ENCODE measurements at regions not wholly inside any gene's neighbourhood (a gene's known extent, or its start where the extent isn't known, plus 50 kb on each side); places are given as distances from the start of the nearest gene placed in this dataset.

- ChIA-PET POLR2A (no interaction called here), CTCF (no interaction called here)
- Histone ChIP-seq H3K36me3 (ENCODE audit: insufficient read depth, low read length) (no peaks in the 10 kb centered on the region), H3K4me1 (ENCODE audit: insufficient read depth, low read length) (no peaks in the 10 kb centered on the region), H3K4me3 (ENCODE audit: low read length) (no peak overlapping the region), H3K27me3 (ENCODE audit: insufficient read depth, low read length, poor library complexity, severe bottlenecking) (no peaks in the 10 kb centered on the region), H3K9me3 (ENCODE audit: low read length) (no peaks in the 10 kb centered on the region), H3K27ac (ENCODE audit: low read depth, low read length) (no peak overlapping the region)
- no peak overlapping the region for H3K4me3 Mint-ChIP-seq
- peaks cover 0 to 2% (median 2%) of the 10 kb centered on the region in 5 donors for H3K9me3 Mint-ChIP-seq
- no peak for DNase-seq
- no peak overlapping the region for H3K27ac Mint-ChIP-seq
- H3K36me3 Mint-ChIP-seq, result peaks cover 0 to 6% (median 0%) of the 10 kb centered on the region in 3 donors
- H3K27me3 Mint-ChIP-seq, result peaks cover 0 to 6% of the 10 kb centered on the region in 2 donors
- H3K4me1 Mint-ChIP-seq, result peaks cover 0 to 18% (median 9%) of the 10 kb centered on the region in 3 donors
Measured at GRCh38 chr13:40105231-40105630, 449.8 kb downstream of the COG6 start.

- Histone ChIP-seq H3K4me3 (ENCODE audit: low read length) (no peak overlapping the region), H3K27me3 (ENCODE audit: insufficient read depth, low read length, poor library complexity, severe bottlenecking) (no peaks in the 10 kb centered on the region), H3K4me1 (ENCODE audit: insufficient read depth, low read length) (no peaks in the 10 kb centered on the region), H3K9me3 (ENCODE audit: low read length) (no peaks in the 10 kb centered on the region), H3K36me3 (ENCODE audit: insufficient read depth, low read length) (no peaks in the 10 kb centered on the region), H3K27ac (ENCODE audit: low read depth, low read length) (no peak overlapping the region)
- no peak overlapping the region for H3K4me3 Mint-ChIP-seq
- ChIA-PET CTCF (interaction anchor here (1.1 to 1.4 kb wide), 2 partner anchors 12 to 40 kb away, joined by 3 read pairs; no protein-coding TSS in a partner anchor), POLR2A (interaction anchor here (0.6 kb wide), 1 partner anchor 13 kb away, joined by 3 read pairs; no protein-coding TSS in a partner anchor)
- no peak for DNase-seq
- H3K36me3 Mint-ChIP-seq, result peaks cover 0 to 4% (median 0%) of the 10 kb centered on the region in 3 donors
- H3K27me3 Mint-ChIP-seq, result peaks cover 0 to 6% of the 10 kb centered on the region in 2 donors
- H3K9me3 Mint-ChIP-seq, result no peaks in the 10 kb centered on the region
- no peaks in the 10 kb centered on the region for H3K4me1 Mint-ChIP-seq
- H3K27ac Mint-ChIP-seq, result no peak overlapping the region
Measured at GRCh38 chr13:40109351-40109844, 453.9 kb downstream of the COG6 start.

GRCh38 chr13:40113643-40114304 lies 458.3 kb downstream of the COG6 start:
- Histone ChIP-seq H3K27me3 (ENCODE audit: insufficient read depth, low read length, poor library complexity, severe bottlenecking) (no peaks in the 10 kb centered on the region), H3K9me3 (ENCODE audit: low read length) (no peaks in the 10 kb centered on the region), H3K27ac (ENCODE audit: low read depth, low read length) (no peak overlapping the region), H3K36me3 (ENCODE audit: insufficient read depth, low read length) (no peaks in the 10 kb centered on the region), H3K4me1 (ENCODE audit: insufficient read depth, low read length) (peaks cover 5% of the 10 kb centered on the region), H3K4me3 (ENCODE audit: low read length) (no peak overlapping the region)
- no peak overlapping the region for H3K4me3 Mint-ChIP-seq
- no peak overlapping the region for H3K27ac Mint-ChIP-seq
- no peaks in the 10 kb centered on the region for H3K9me3 Mint-ChIP-seq
- H3K4me1 Mint-ChIP-seq, result peaks cover 9 to 20% (median 16%) of the 10 kb centered on the region in 3 donors
- ChIA-PET POLR2A (no interaction called here), CTCF (interaction anchor here (1.2 to 1.4 kb wide), 3 partner anchors 15 to 73 kb away, joined by 3 to 4 read pairs (median 3); no protein-coding TSS in a partner anchor)
- peaks cover 0 to 4% (median 0%) of the 10 kb centered on the region in 3 donors for H3K36me3 Mint-ChIP-seq
- no peak for DNase-seq
- H3K27me3 Mint-ChIP-seq, result peaks cover 0 to 2% of the 10 kb centered on the region in 2 donors

- no peak overlapping the region for H3K4me3 Mint-ChIP-seq
- peaks cover 0 to 4% (median 0%) of the 10 kb centered on the region in 3 donors for H3K36me3 Mint-ChIP-seq
- no peaks in the 10 kb centered on the region for H3K27me3 ChIP-seq (ENCODE audit: insufficient read depth, low read length, poor library complexity, severe bottlenecking)
- ChIA-PET CTCF (interaction anchor here (1.2 to 1.4 kb wide), 3 partner anchors 14 to 73 kb away, joined by 3 to 4 read pairs (median 3); no protein-coding TSS in a partner anchor), POLR2A (no interaction called here)
- H3K4me1 ChIP-seq (ENCODE audit: insufficient read depth, low read length), result peaks cover 5% of the 10 kb centered on the region
- H3K27me3 Mint-ChIP-seq, result peaks cover 0 to under 1% of the 10 kb centered on the region in 2 donors
- DNase-seq, result no peak
- no peak overlapping the region for H3K4me3 ChIP-seq (ENCODE audit: low read length)
- H3K27ac Mint-ChIP-seq, result peak overlapping the region in 1 of 8 donors; percentile 38
- no peaks in the 10 kb centered on the region for H3K9me3 Mint-ChIP-seq
- H3K9me3 ChIP-seq (ENCODE audit: low read length), result no peaks in the 10 kb centered on the region
- no peaks in the 10 kb centered on the region for H3K36me3 ChIP-seq (ENCODE audit: insufficient read depth, low read length)
- H3K4me1 Mint-ChIP-seq, result peaks cover 9 to 20% (median 16%) of the 10 kb centered on the region in 3 donors
- H3K27ac ChIP-seq (ENCODE audit: low read depth, low read length), result no peak overlapping the region
Measured at GRCh38 chr13:40114305-40114896, 458.9 kb downstream of the COG6 start.

- H3K4me3 Mint-ChIP-seq, result peak overlapping the region in 1 of 7 donors; percentile 58
- no peak overlapping the region for H3K4me3 ChIP-seq (ENCODE audit: low read length)
- CTCF ChIA-PET, result no interaction called here
Measured at GRCh38 chr13:40115426-40115825, 460.0 kb downstream of the COG6 start.

GRCh38 chr13:40116008-40116407 lies 460.5 kb downstream of the COG6 start:
- H3K9me3 ChIP-seq (ENCODE audit: low read length), result no peaks in the 10 kb centered on the region
- H3K36me3 ChIP-seq (ENCODE audit: insufficient read depth, low read length), result no peaks in the 10 kb centered on the region
- ChIA-PET POLR2A (no interaction called here), CTCF (no interaction called here)
- no peak overlapping the region for H3K27ac ChIP-seq (ENCODE audit: low read depth, low read length)
- H3K4me1 ChIP-seq (ENCODE audit: insufficient read depth, low read length), result peaks cover 5% of the 10 kb centered on the region
- peaks cover 0 to 2% (median 0%) of the 10 kb centered on the region in 3 donors for H3K36me3 Mint-ChIP-seq
- H3K9me3 Mint-ChIP-seq, result peaks cover 0 to 4% (median 2%) of the 10 kb centered on the region in 5 donors
- H3K27ac Mint-ChIP-seq, result peak overlapping the region in 6 of 8 donors; percentile 21 to 82 (median 60)
- no peak overlapping the region for H3K4me3 ChIP-seq (ENCODE audit: low read length)
- DNase-seq, result peak in 3 of 5 donors; percentile 16 to 67 (median 22)
- H3K4me3 Mint-ChIP-seq, result peak overlapping the region in 1 of 7 donors; percentile 58
- H3K27me3 ChIP-seq (ENCODE audit: insufficient read depth, low read length, poor library complexity, severe bottlenecking), result no peaks in the 10 kb centered on the region
- H3K4me1 Mint-ChIP-seq, result peaks cover 9 to 20% (median 16%) of the 10 kb centered on the region in 3 donors
- no peaks in the 10 kb centered on the region for H3K27me3 Mint-ChIP-seq

More at GRCh38 chr13:40115426-40115825, 460.0 kb downstream of the COG6 start:
- peak overlapping the region in 7 of 8 donors; percentile 21 to 82 (median 58) for H3K27ac Mint-ChIP-seq
- no peak overlapping the region for H3K27ac ChIP-seq (ENCODE audit: low read depth, low read length)
- peaks cover 5% of the 10 kb centered on the region for H3K4me1 ChIP-seq (ENCODE audit: insufficient read depth, low read length)
- peaks cover 0 to 4% (median 0%) of the 10 kb centered on the region in 3 donors for H3K36me3 Mint-ChIP-seq
- H3K36me3 ChIP-seq (ENCODE audit: insufficient read depth, low read length), result no peaks in the 10 kb centered on the region
- H3K9me3 ChIP-seq (ENCODE audit: low read length), result no peaks in the 10 kb centered on the region
- no peaks in the 10 kb centered on the region for H3K27me3 Mint-ChIP-seq
- no peaks in the 10 kb centered on the region for H3K27me3 ChIP-seq (ENCODE audit: insufficient read depth, low read length, poor library complexity, severe bottlenecking)
- POLR2A ChIA-PET, result no interaction called here
- DNase-seq, result no peak
- peaks cover 0 to 4% (median 2%) of the 10 kb centered on the region in 5 donors for H3K9me3 Mint-ChIP-seq
- H3K4me1 Mint-ChIP-seq, result peaks cover 9 to 20% (median 16%) of the 10 kb centered on the region in 3 donors

- no peak overlapping the region for H3K27ac ChIP-seq (ENCODE audit: low read depth, low read length)
Measured at GRCh38 chr13:40118337-40118736, 462.9 kb downstream of the COG6 start.

GRCh38 chr13:40119852-40120251 lies 464.4 kb downstream of the COG6 start:
- no peaks in the 10 kb centered on the region for H3K9me3 ChIP-seq (ENCODE audit: low read length)
- no peaks in the 10 kb centered on the region for H3K36me3 Mint-ChIP-seq
- POLR2A ChIA-PET, result no interaction called here
- H3K4me3 Mint-ChIP-seq, result no peak overlapping the region
- no peaks in the 10 kb centered on the region for H3K27me3 ChIP-seq (ENCODE audit: insufficient read depth, low read length, poor library complexity, severe bottlenecking)
- peak overlapping the region in 1 of 8 donors; percentile 17 for H3K27ac Mint-ChIP-seq
- CTCF ChIA-PET, result no interaction called here
- H3K27me3 Mint-ChIP-seq, result no peaks in the 10 kb centered on the region
- no peak for DNase-seq
- peaks cover 5% of the 10 kb centered on the region for H3K4me1 ChIP-seq (ENCODE audit: insufficient read depth, low read length)
- peaks cover 0 to 4% (median 2%) of the 10 kb centered on the region in 5 donors for H3K9me3 Mint-ChIP-seq
- H3K4me3 ChIP-seq (ENCODE audit: low read length), result no peak overlapping the region
- peaks cover 9 to 20% (median 16%) of the 10 kb centered on the region in 3 donors for H3K4me1 Mint-ChIP-seq
- no peak overlapping the region for H3K27ac ChIP-seq (ENCODE audit: low read depth, low read length)
- no peaks in the 10 kb centered on the region for H3K36me3 ChIP-seq (ENCODE audit: insufficient read depth, low read length)

More at GRCh38 chr13:40118337-40118736, 462.9 kb downstream of the COG6 start:
- no peaks in the 10 kb centered on the region for H3K27me3 Mint-ChIP-seq
- H3K9me3 Mint-ChIP-seq, result peaks cover 0 to 4% (median 2%) of the 10 kb centered on the region in 5 donors
- Histone ChIP-seq H3K4me3 (ENCODE audit: low read length) (no peak overlapping the region), H3K4me1 (ENCODE audit: insufficient read depth, low read length) (peaks cover 5% of the 10 kb centered on the region), H3K27me3 (ENCODE audit: insufficient read depth, low read length, poor library complexity, severe bottlenecking) (no peaks in the 10 kb centered on the region), H3K36me3 (ENCODE audit: insufficient read depth, low read length) (no peaks in the 10 kb centered on the region), H3K9me3 (ENCODE audit: low read length) (no peaks in the 10 kb centered on the region)
- H3K4me3 Mint-ChIP-seq, result no peak overlapping the region
- no peak overlapping the region for H3K27ac Mint-ChIP-seq
- DNase-seq, result no peak
- CTCF ChIA-PET, result no interaction called here
- H3K36me3 Mint-ChIP-seq, result no peaks in the 10 kb centered on the region
- peaks cover 9 to 20% (median 16%) of the 10 kb centered on the region in 3 donors for H3K4me1 Mint-ChIP-seq
- POLR2A ChIA-PET, result no interaction called here

Data from CD8-positive, alpha-beta memory T cell (primary cell).